GM12892 (cell line): ENCODE measurements at regions not wholly inside any gene's neighbourhood (a gene's known extent, or its start where the extent isn't known, plus 50 kb on each side); places are given as distances from the start of the nearest gene placed in this dataset.

Experiments
- POLR2A ChIP-seq: IDR thresholded peaks from 2 replicates; pipeline ENCODE4 v1.6.1; 2011; ENCODE audit warnings: low read depth, low read length, control low read depth
- POLR2AphosphoS5 ChIP-seq: IDR thresholded peaks from 2 replicates; pipeline ENCODE4 v1.6.1; 2011; ENCODE audit warnings: low read depth, low read length, control low read depth
- TAF1 ChIP-seq: IDR thresholded peaks from 2 replicates; pipeline ENCODE4 v1.6.1; 2011; ENCODE audit warnings: low read depth, mild to moderate bottlenecking, control low read depth, low read length, borderline replicate concordance

- TF ChIP-seq TAF1 (no peak), POLR2AphosphoS5 (no peak), POLR2A (no peak)
These were observed 142.3 kb upstream of the LMO4 start for GRCh38 chr1:87186346-87186745.
